Frontal cortex (tissue), 3 donors: ENCODE measurements at regions not wholly inside any gene's neighbourhood (a gene's known extent, or its start where the extent isn't known, plus 50 kb on each side); places are given as distances from the start of the nearest gene placed in this dataset.

Source experiments
- DNase-seq, 2 donors: peaks; one replicate each; pipeline ENCODE4 v3.0.0; 2012; ENCODE audit warnings: low spot score in 2 of 2
- FAIRE-seq: peaks from 2 replicates; lab custom pipeline; 2012; peaks lifted over from hg19 to GRCh38; lab: Jason Lieb, UNC
- donor health status: control.
- donor health status: control.
- donor health status: control.

GRCh38 chr2:144285324-144285723 lies 234.6 kb downstream of the ZEB2 start:
- no peak for DNase-seq
- FAIRE-seq = no peak

GRCh38 chr2:144281476-144281875 lies 238.4 kb downstream of the ZEB2 start:
- no peak for DNase-seq
- FAIRE-seq = no peak

GRCh38 chr2:144280009-144280408 lies 239.9 kb downstream of the ZEB2 start:
- FAIRE-seq (no peak), DNase-seq (no peak)

- DNase-seq = no peak
- FAIRE-seq = no peak
These were observed 240.8 kb downstream of the ZEB2 start for GRCh38 chr2:144279165-144279564.

GRCh38 chr2:144277622-144278354 lies 242.1 kb downstream of the ZEB2 start:
- DNase-seq = no peak
- FAIRE-seq = no peak

GRCh38 chr2:144275340-144275739 lies 244.6 kb downstream of the ZEB2 start:
- no peak for FAIRE-seq
- DNase-seq = no peak

- no peak for FAIRE-seq
- no peak for DNase-seq
These were observed 245.8 kb downstream of the ZEB2 start for GRCh38 chr2:144274131-144274530.

GRCh38 chr2:144270951-144271350 lies 249.0 kb downstream of the ZEB2 start:
- DNase-seq (no peak), FAIRE-seq (no peak)

- no peak for FAIRE-seq
- DNase-seq = no peak
These were observed 251.8 kb downstream of the ZEB2 start for GRCh38 chr2:144268036-144268678.

GRCh38 chr2:144267239-144267638 lies 252.7 kb downstream of the ZEB2 start:
- DNase-seq = no peak
- FAIRE-seq = no peak

- FAIRE-seq = no peak
These were observed 254.3 kb downstream of the ZEB2 start for GRCh38 chr2:144265654-144266053.

GRCh38 chr2:144261966-144262365 lies 258.0 kb downstream of the ZEB2 start:
- no peak for FAIRE-seq
- DNase-seq = no peak

More at GRCh38 chr2:144265654-144266053, 254.3 kb downstream of the ZEB2 start:
- DNase-seq = no peak

GRCh38 chr2:144261336-144261735 lies 258.6 kb downstream of the ZEB2 start:
- DNase-seq (no peak), FAIRE-seq (no peak)

- DNase-seq = no peak
- FAIRE-seq = no peak
These were observed 260.6 kb downstream of the ZEB2 start for GRCh38 chr2:144259332-144259731.

GRCh38 chr2:144258154-144258553 lies 261.8 kb downstream of the ZEB2 start:
- DNase-seq = no peak
- peak; percentile 30 for FAIRE-seq

GRCh38 chr2:144256996-144257707 lies 262.8 kb downstream of the ZEB2 start:
- FAIRE-seq = peak; percentile 13

GRCh38 chr2:144254342-144255235 lies 265.3 kb downstream of the ZEB2 start:
- no peak for FAIRE-seq
- DNase-seq = no peak

More at GRCh38 chr2:144256996-144257707, 262.8 kb downstream of the ZEB2 start:
- no peak for DNase-seq

GRCh38 chr2:144253743-144254142 lies 266.2 kb downstream of the ZEB2 start:
- DNase-seq = no peak
- no peak for FAIRE-seq

GRCh38 chr2:144252694-144253093 lies 267.2 kb downstream of the ZEB2 start:
- FAIRE-seq = no peak
- DNase-seq = no peak

- DNase-seq = no peak
- FAIRE-seq = no peak
These were observed 270.8 kb downstream of the ZEB2 start for GRCh38 chr2:144249035-144249637.
